ENCODE measurements at regions not wholly inside any gene's neighbourhood (a gene's known extent, or its start where the extent isn't known, plus 50 kb on each side); places are given as distances from the start of the nearest gene placed in this dataset.
"Not testable (repeated sequence)": the region's sequence is repeated elsewhere in the genome, so short reads cannot be mapped to it uniquely, and the experiment has no call there.

DNA sequence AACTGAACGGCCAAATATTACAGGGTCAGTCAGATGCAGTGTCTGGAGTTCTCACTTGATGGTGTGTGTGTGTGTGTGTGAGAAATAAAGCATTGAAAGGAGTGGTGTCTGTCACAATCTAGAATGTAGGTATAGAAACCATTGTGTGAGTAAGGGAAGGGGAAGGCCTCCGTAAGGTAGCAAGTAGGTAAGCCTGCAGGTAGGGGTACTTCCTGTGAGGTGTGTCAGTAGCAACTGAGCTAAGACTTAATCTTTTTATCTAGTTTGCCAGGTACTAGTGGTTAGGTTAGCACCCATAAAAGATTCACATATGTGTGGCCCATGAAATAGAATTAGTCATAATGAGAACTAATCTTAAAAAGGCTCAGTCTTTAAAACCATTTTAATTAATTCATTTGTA is 1517.8 kb downstream of the SI start:
- DNase-seq = no peak

DNA sequence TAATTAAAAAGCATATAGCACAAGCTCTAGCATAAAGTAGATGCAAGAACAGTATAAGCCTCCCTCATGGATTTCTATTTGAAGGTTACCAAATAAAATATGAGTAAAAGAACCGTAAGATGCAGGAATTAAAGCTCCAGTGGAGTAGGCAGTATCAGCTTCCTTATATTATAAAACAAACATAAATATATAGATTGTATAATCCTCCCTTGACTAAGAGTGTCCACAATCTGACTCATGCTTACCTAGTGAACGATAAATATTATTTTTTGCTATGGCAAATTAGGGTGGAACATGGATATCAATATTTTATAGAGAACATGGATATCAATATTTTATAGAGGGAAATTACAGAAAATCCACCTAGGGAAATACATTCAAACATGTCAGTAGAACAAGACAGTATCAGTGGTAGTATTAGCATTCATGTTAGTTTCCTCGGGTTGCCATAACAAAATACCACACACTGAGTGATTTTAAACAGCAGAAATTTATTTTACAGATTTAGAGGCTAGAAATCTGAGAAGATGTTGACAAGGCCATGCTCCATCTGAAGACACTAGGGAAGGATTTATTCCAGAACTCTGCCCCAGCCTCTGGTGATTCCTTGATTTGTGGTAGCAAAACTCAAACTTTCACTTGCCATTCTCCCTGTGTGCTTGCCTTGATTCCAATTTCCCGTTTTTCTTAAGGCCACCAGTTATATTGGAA is 1521.3 kb downstream of the SI start:
- no peak for DNase-seq

DNA sequence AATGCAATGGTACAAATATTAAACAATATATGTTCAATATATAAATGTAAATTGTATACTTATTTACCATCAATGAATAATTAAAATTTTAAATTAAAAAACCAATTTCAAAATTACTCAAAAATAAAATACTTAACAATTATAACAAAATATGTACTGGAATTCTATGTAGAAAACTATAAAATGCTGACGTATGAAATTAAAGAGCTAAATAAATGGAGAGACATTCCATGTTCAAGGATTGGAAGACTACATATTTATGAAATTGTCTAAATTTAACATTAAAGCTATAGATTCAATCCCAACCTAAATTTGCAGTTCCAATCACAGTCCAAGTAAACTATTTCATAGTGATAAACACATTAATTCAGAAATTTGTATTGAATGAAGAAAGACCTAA is 1522.4 kb downstream of the SI start:
- no peak for DNase-seq

DNA sequence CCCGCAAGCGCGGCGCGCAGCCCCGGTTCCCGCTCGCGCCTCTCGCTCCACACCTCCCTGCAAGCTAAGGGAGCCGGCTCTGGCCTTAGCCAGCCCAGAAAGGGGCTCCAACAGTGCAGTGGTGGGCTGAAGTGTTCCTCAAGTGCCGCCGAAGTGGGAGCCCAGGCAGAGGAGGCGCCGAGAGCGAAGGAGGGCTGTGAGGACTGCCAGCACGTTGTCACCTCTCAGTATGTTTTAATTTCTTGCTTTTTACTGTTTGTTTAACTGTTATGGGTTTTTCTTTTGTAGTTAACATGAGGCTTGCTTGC is 1525.7 kb downstream of the SI start:
- DNase-seq = no peak

DNA sequence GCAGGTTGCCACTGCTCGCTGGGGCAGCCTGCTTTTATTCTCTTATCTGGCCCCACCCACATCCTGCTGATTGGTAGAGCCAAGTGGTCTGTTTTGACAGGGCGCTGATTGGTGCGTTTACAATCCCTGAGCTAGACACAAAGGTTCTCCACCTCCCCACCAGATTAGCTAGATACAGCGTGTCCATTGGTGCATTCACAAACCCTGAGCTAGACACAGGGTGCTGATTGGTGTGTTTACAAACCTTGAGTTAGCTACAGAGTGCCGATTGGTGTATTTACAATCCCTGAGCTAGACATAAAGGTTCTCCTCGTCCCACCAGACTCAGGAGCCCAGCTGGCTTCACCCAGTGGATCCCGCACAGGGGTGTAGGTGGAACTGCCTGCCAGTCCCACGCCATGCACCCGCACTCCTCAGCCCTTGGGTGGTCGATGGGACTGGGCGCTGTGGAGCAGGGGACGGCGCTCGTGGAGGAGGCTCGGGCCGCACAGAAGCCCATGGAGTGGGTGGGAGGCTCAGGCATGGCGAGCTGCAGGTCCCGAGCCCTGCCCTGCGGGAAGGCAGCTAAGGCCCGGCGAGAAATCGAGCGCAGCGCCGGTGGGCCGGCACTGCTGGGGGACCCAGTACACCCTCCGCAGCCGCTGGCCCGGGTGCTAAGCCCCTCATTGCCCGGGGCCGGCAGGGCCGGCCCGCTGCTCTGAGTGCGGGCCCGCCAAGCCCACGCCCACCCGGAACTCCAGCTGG is 1526.2 kb downstream of the SI start:
- not testable (repeated sequence) for DNase-seq

DNA sequence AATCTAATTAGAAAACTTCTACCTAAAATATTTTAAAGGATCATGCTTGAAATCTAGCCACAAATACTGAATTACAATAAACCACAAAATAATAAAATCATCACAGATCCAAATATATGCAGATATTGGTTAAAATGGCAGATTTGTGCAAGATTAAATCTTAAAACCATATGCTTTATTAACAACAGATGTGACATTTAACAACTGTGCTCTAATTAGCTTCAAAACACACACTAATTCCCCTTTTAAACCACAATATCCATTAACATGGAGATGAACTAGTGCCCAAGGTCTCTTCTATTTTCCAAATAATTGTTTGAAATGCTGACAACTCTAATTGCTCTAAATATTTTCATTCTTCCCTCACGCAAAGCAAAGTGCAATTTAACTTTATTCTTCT is 1530.3 kb downstream of the SI start:
- no peak for DNase-seq

DNA sequence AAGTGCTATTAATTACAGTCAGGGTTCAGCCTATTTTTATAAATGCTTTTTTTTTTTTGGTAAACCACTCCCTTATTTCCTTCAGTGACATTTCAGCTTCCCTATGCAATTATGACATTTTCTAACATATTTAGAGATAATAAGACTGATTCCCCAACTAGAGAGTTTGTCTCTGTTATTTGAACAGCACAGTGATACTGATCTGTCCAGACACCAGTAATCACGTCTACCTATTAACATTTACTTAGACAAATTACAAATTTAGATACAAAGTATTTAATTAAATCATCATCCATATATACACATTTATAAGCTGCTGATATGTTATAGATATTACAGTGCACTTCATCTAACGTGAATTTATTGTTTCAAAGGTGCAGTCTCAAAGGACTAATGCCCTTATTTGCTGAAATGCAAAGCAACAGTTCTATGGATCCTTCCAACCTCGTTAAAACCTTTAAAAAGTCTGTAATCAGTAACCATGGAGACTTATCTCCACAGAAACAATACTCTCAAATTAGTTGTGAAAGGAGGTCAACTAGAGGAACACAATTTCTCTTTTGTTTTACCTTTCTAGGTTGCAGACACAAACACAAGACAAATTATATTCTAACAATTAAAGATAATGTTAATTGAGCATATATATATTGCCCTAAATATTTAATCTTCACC is 1531.1 kb downstream of the SI start:
- no peak for DNase-seq

DNA sequence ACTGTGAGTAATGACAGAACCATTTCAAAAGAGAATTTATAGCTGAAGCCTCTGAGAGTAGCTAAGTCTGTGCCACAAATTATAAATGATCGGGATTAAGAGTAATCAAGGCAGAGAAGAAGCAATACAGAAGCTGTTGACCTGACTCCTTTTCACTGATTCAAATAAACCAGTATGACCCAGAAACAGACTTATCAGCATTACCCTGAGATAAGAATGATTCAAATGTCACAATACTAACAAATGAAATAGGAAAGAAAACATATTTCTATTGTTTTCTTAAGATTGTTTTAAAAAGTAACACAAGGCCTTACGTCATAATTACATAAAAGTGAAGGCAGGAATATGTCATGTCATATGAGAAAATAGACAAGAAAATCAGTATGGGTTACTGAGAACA is 1534.6 kb downstream of the SI start:
- no peak for DNase-seq

DNA sequence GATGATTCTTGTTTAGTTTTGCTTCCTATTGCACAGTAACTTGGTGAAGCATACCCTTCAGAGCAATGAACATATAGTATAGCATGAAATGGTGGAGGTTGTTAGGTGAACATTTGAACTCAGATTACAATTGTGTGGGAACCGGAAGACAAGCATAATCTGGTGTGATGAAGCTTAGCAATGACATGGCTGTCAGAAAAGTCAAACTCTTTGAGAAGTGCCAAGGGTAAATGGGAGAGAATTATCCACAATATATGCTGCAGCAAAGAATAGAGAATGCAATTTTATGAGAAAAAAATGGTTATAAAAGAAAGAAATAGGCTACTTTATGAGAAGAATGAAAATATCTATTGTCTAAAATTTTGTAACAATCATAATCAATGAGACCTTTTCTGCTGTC is 1536.7 kb downstream of the SI start:
- no peak for DNase-seq

DNA sequence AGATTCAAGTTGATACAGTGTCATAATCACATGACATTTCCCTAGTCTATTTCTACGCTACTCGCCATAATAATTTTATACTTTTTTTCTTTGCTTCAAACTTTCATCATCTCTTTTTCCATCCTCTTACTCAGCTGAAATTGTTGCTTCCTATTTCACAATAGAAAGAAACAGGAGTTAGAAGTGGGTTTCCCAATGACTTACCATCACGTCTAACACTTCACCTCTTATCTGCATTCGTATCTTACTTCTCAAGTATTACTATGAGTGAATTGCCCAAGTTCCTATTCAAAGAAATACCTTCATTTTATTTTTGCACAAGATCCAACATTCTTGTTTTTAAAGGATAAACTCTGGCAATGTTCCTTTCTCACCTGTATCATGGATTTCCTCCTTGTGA is 1539.9 kb downstream of the SI start:
- no peak for DNase-seq

DNA sequence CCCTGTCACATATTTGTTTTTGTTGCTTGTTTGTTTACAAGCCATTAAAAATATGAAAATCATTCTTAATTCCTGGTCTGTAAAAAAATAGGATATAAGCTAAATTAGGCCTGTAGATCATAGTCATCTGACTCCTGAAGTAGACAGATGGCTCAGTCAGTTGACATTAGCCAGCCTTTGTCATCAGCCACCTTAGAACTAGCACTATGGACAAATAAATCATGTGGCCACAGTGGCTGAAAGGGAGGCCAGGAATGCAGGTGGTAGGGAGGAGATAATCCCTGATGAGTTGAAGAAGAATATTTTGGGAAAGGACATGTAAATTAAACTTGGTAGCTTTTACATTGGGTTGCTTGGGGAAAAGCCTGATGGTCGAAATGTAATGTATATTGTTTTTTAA is 1544.9 kb downstream of the SI start:
- DNase-seq = no peak

DNA sequence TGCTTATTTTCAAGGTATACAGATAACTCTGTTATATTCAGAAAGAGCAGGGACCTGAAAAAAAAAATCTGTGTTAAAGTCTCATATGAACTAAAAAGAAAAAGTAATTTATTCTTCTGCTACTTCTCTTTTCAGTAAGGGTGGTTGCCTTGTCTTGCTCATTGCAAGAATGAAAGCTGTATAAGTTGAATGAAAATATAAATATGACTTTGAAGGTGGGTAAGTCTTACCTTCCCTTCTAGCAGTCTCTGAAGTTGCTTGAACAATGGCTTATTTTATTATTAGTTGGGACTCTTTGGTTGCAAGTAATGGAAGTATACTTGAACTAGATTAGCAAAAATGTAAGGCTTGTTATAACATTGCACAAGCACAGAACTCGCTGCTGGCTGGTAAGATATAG is 1554.9 kb downstream of the SI start:
- no peak for DNase-seq

DNA sequence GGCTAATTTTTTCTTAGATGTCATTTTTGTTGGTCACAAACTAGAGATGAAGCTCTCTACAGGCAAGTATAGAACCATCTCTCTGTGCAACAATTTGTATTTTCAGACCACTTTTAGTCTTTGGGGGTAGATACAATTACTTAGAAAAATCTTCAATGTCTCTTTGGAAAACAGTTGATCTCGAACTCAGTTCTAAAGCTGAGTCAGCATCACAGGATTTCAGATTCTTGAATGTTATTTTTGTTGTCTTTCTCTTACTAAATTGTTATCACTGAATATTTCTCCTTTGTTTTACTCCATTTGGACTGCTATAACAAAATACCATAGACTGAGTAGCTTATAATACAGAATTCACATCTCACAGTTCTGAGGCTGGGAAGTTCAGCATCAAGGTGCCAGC is 1557.0 kb downstream of the SI start:
- DNase-seq = no peak

DNA sequence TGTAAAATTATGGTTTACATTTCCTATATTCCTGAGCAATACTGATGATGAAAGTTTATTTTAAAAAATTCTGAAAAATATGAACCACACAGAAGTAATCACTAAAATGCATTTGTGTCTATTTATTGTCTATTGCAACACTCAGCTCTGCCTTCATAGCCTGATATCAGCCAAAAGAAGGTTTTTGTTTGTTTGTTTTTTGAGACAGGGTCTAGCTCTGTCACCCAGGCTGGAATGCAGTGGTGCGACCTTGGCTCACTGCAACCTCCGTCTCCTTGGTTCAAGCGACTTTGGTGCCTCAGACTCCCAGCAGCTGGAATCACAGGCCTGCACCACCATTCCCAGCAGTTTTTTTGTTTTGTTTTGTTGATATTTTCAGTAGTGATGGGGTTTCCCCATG is 1560.2 kb downstream of the SI start:
- no peak for DNase-seq

DNA sequence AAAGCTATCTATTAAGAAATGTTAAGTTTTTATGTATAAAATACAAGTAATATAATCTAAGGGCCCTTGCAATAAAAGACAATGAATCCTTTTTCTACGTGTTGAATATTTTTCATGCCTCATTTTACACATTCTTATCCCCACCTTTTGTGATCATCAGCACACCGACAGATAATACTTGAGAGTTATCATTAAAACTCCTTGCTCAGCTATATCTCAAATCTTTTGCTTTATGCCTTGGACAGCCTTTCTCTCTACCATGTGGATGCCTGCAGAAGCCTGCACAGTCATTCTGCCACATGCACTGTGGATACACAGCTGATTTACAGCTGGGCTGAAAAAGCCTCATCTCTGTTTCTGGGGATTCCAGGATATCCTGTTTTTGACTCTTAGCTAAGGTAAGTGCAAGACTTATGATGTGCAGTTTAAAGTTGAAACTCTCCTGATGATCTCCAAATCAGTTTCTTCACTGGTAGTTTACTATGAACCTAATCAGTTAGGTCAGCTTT is 1565.1 kb downstream of the SI start:
- DNase-seq = no peak

DNA sequence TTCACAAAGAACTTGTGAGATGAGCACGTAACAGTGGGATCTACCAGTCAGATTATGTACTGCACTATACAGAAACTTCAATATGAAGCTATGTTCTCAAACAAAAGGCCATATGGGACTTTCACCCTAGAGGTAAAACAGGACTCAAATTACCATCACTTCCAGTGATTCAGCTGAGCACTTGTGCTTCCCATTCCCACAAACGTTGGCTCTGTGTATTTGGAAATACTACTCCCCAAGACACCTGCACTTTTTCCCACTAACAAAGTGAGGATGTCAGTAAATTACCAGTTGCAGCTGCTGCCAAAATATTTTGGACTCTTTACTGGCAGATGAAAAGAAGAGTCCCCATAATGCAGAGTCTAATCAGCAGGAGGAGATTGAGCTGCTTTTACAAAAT is 1570.1 kb downstream of the SI start:
- DNase-seq = no peak

DNA sequence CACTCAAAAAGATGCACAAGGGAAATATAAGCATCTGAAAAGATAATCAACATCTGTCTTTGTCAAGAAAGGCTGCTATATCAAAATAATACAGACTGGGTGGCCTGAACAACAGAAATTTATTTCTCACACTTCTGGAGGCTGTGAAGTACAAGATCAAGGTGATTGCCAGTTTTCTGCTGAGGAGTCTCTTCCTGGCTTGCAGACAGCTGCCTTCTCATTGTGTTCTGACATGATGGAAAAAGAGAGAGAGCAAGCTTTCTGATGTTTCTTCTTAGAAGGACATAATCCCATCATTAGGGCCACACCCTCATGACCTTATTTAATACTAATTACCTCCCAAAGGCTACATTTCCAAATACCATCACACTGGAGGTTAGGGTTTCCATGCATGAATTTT is 1573.3 kb downstream of the SI start:
- no peak for DNase-seq

DNA sequence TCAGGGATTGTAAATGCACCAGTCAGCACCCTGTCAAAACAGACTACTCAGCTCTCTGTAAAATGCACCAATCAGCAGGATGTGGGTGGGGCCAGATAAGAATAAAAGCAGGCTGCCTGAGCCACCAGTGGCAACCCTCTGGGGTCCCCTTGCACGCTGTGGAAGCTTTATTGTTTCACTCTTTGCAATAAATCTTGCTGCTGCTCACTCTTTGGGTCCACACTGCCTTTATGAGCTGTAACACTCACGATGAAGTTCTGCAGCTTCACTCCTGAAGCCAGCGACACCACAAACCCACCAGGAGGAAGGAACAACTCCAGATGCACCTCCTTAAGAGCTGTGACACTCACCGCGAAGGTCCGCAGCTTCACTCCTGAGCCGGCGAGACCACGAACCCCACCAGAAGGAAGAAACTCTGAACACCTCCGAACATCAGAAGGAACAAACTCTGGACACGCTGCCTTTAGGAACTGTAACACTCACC is 1578.5 kb downstream of the SI start:
- DNase-seq = not testable (repeated sequence)

DNA sequence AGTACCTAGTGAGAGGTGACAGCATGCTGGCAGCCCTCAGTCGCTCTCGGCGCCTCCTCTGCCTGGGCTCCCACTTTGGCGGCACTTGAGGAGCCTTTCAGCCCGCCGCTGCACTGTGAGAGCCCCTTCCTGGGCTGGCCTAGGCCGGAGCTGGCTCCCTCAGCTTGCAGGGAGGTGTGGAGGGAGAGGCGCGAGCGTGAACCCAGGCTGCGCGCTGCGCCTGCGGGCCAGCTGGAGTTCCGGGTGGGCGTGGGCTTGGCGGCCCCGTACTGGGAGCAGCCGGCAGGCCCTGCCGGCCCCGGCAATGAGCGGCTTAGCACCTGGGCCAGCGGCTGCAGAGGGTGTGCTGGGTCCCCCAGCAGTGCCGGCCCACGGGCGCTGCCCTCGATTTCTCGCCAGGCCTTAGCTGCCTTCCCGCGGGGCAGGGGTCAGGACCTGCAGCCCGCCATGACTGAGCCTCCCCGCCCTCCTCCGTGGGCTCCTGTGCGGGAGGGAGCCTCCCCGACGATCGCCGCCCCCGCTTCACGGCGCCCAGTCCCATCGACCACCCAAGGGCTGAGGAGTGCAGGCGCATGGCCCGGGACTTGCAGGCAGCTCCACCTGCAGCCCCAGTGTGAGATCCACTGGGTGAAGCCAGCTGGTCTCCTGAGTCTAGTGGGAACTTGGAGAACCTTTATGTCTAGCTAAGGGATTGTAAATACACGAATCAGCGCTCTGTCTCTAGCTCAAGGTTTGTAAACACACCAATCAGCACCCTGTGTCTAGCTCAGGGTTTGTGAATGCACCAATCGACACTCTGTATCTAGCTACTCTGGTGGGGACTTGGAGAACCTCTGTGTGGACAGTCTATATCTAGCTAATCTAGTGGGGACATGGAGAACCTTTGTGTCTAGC is 1579.2 kb downstream of the SI start:
- DNase-seq = not testable (repeated sequence)

DNA sequence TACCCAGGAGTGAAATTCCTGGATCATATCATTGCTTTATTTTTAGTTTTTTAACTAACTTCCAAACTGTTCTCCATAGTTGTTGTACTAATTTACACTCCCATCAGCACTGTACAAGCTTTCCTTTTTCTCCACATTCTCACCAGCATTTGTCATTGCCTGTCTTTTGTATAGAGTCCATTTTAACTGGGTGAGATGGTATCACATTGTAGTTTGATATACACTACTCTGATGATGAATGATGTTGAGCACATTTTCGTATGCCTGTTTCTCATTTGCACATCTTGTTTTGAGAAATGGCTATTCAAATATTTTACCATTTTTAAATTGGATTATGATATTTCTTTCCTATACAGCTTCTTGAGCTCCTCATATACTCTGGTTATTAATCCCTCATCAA is 1586.6 kb downstream of the SI start:
- DNase-seq = no peak

DNA sequence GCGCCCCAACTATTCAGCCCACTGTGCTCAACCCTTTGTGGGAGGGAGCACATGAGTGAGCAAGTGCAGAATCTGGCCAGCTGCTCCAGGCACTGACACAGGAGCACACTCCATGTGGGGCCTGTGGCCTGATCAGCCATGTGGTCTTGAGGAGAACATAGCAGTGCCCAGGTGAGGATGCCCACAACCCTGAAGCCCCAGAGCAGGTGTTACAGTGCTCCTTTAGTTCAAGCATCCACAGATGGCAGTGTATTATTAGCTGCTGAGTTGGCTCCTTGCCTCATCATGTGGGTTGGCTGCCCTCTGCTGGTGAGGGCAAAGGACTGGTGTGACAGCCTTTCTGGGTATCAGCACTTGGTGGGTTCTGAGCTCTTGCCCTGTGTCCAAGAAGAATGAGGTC is 1588.2 kb downstream of the SI start:
- no peak for DNase-seq

DNA sequence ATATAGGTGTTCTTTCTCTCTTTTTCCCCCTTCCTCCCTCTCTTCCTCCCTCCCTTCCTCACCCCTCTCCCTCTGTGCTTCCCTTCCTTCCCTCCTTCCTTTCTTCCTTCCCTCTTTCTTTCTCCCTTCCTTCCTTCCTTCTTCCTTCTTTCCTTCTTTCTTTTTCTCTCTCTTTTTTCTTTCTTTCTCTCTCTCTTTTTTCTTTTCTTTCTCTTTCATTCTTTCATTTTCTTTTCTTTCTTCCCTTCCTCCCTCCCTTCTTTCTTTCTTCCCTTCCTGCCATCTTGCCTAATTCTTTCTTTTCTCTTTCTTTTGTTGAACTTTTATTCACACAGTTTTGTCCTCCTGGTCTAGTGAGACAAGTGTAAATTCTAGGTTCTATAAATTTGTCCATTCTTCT is 1595.6 kb downstream of the SI start:
- DNase-seq = no peak
